ENCODE measurements at regions not wholly inside any gene's neighbourhood (a gene's known extent, or its start where the extent isn't known, plus 50 kb on each side); places are given as distances from the start of the nearest gene placed in this dataset.

DNA sequence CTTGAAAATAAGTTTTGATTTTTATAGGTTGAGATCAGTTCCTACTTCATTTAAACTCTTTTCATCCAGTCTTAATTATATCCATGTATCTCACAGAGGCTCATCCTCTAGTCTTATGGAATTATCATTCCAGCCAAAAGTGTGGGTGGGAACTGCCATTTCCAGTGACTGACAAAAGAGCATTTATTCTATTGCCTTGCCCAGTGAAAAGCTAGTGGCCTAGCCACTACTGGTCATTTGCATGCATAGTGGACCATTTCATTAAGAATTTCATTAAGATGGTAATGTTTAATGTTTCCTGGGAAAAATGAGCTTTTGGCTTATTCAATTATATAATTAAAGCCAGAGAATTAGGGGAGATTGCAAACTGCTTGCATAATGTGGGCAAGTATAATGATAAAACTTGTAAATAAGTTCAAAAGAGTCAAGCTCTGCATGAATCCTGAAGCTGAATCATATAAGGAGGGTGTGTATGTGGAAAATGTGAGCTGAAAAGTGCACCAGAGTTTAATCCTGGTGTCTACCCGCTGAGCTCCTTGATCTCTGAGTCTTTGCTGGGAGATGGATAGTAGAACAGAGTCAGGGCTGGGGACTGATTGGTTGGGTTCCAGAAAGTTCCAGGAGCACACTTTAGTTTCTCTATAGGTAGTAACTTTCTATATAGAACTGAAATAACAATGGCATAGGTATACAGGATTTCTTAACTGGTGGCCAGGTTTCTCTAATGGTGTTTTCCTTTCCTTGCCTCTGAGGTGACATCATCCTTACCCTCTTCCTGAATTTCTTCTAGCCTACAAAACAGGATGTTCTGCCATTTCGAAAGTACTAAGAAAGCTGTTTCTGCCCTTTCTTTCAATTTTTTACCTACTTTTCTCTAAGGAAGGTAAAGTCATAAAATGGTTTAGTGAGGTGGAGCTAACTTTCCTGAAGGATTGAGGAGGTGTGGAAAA is 78.5 kb downstream of the KIF4B start:
- TF ChIP-seq EZH2 (IDR thresholded peaks at IDR 0.05; ENCODE audit: borderline replicate concordance, low read depth, low read length, severe bottlenecking): no peak
- TF ChIP-seq POLR2AphosphoS5 (IDR thresholded peaks at IDR 0.05; ENCODE audit: insufficient read depth, low read depth, low read length): no peak
- TF ChIP-seq, protein P1, sequence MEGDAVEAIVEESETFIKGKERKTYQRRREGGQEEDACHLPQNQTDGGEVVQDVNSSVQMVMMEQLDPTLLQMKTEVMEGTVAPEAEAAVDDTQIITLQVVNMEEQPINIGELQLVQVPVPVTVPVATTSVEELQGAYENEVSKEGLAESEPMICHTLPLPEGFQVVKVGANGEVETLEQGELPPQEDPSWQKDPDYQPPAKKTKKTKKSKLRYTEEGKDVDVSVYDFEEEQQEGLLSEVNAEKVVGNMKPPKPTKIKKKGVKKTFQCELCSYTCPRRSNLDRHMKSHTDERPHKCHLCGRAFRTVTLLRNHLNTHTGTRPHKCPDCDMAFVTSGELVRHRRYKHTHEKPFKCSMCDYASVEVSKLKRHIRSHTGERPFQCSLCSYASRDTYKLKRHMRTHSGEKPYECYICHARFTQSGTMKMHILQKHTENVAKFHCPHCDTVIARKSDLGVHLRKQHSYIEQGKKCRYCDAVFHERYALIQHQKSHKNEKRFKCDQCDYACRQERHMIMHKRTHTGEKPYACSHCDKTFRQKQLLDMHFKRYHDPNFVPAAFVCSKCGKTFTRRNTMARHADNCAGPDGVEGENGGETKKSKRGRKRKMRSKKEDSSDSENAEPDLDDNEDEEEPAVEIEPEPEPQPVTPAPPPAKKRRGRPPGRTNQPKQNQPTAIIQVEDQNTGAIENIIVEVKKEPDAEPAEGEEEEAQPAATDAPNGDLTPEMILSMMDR (IDR thresholded peaks at IDR 0.05; ENCODE audit: extremely low read depth in 1 of 2, insufficient read depth in 1 of 2, low read depth in 1 of 2, low read length in 2 of 2): no peak
- TF ChIP-seq POLR2A (IDR thresholded peaks at IDR 0.05; ENCODE audit: low read depth, low read length): no peak
- TF ChIP-seq MYC (IDR thresholded peaks at IDR 0.05; ENCODE audit: low read depth, low read length): no peak
- no peak for TF ChIP-seq MAX (IDR thresholded peaks at IDR 0.05; ENCODE audit: insufficient read depth, insufficient read length)

All from endothelial cell of umbilical vein (primary cell).